NCI-H2171 treated with DMSO at 0.1 percent for 48 hours (cell line): ENCODE measurements at regions not wholly inside any gene's neighbourhood (a gene's known extent, or its start where the extent isn't known, plus 50 kb on each side); places are given as distances from the start of the nearest gene placed in this dataset.

Experiments
- DNase-seq: peaks from one replicate; lab custom pipeline; 2025; lab: John Stamatoyannopoulos, UW

- DNase-seq = no peak
These were observed 788.7 kb downstream of the EFNA5 start for GRCh38 chr5:106882035-106882434.

- DNase-seq = no peak
These were observed 790.1 kb downstream of the EFNA5 start for GRCh38 chr5:106880656-106881055.

GRCh38 chr5:106877881-106878280 lies 792.9 kb downstream of the EFNA5 start:
- no peak for DNase-seq

- no peak for DNase-seq
These were observed 794.0 kb downstream of the EFNA5 start for GRCh38 chr5:106876665-106877194.

GRCh38 chr5:106876298-106876622 lies 794.5 kb downstream of the EFNA5 start:
- DNase-seq = no peak

- DNase-seq = no peak
These were observed 795.0 kb downstream of the EFNA5 start for GRCh38 chr5:106875591-106876297.

GRCh38 chr5:106874974-106875373 lies 795.8 kb downstream of the EFNA5 start:
- DNase-seq = no peak

- no peak for DNase-seq
These were observed 796.2 kb downstream of the EFNA5 start for GRCh38 chr5:106874531-106874930.

GRCh38 chr5:106873568-106873967 lies 797.2 kb downstream of the EFNA5 start:
- DNase-seq = peak; percentile 68

- no peak for DNase-seq
These were observed 805.5 kb downstream of the EFNA5 start for GRCh38 chr5:106865279-106865678.

GRCh38 chr5:106862450-106863193 lies 808.1 kb downstream of the EFNA5 start:
- DNase-seq = peak; percentile 81

GRCh38 chr5:106860398-106861044 lies 810.2 kb downstream of the EFNA5 start:
- DNase-seq = no peak

GRCh38 chr5:106858616-106859015 lies 812.1 kb downstream of the EFNA5 start:
- DNase-seq = no peak

GRCh38 chr5:106854922-106855321 lies 815.8 kb downstream of the EFNA5 start:
- no peak for DNase-seq

GRCh38 chr5:106854105-106854687 lies 816.5 kb downstream of the EFNA5 start:
- peak; percentile 6 for DNase-seq

GRCh38 chr5:106853266-106853665 lies 817.5 kb downstream of the EFNA5 start:
- DNase-seq = no peak

- DNase-seq = no peak
These were observed 821.5 kb downstream of the EFNA5 start for GRCh38 chr5:106849266-106849665.

GRCh38 chr5:106843812-106844416 lies 826.8 kb downstream of the EFNA5 start:
- DNase-seq = no peak

- no peak for DNase-seq
These were observed 837.2 kb downstream of the EFNA5 start for GRCh38 chr5:106833517-106833916.

GRCh38 chr5:106827061-106827460 lies 843.7 kb downstream of the EFNA5 start:
- no peak for DNase-seq

GRCh38 chr5:106825374-106825773 lies 845.4 kb downstream of the EFNA5 start:
- DNase-seq = no peak

GRCh38 chr5:106822851-106823250 lies 847.9 kb downstream of the EFNA5 start:
- no peak for DNase-seq
